ENCODE measurements at regions not wholly inside any gene's neighbourhood (a gene's known extent, or its start where the extent isn't known, plus 50 kb on each side); places are given as distances from the start of the nearest gene placed in this dataset.
"Not testable (repeated sequence)": the region's sequence is repeated elsewhere in the genome, so short reads cannot be mapped to it uniquely, and the experiment has no call there.

DNA sequence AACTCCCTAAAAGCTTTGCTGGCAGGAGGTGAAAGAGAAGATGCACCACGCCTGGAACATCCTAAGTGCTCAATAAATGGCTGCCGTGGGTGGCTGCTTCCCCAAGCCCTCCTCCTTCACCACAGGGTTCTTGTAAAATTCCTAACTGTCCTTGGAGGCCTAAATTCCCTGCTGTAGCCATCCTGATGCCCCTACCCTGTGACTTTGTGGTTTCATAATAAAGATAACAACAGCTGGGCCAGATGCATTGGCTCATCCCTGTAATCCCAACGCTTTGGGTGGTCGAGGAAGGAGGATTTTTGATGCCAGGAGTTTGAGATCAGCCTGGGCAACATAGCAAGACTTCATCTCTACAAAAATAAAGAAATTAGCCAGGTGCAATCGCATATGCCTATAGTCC lies 341.8 kb downstream of the ANKRD30A start:
- DNase-seq (ENCODE audit: low spot score): no peak
- intact Hi-C loops (cut with micrococcal nuclease): no loop called here
- Mint-ChIP-seq H3K36me3 (ENCODE audit: low read depth) (no peaks in the 10 kb centered on the region), H3K27ac (no peak overlapping the region), H3K4me1 (ENCODE audit: low read depth) (no peaks in the 10 kb centered on the region), H3K27me3 (ENCODE audit: low read depth) (no peaks in the 10 kb centered on the region), H3K9me3 (peaks cover 40% of the 10 kb centered on the region), H3K4me3 (ENCODE audit: low read depth) (no peak overlapping the region)

DNA sequence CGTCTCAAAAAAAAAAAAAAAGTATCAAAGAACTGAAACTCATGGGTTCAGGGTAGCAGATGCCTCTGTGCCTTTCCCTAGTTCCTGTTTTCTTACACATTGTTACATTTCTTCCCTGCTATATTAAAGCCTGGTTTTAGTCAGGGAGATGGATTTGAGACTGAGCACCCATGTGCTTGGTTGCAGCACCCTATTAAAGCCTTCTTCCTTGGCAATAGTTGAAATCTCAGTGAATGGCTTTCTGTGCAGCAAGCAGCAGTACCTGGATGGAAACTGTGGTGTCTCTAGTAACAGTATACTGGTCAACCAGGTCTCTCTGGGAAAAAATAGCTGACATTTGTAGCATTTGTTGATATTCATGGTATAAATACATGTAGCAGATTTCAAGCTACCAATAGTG lies 331.1 kb downstream of the ANKRD30A start:
- H3K27ac Mint-ChIP-seq: no peak overlapping the region
- intact Hi-C loops (cut with micrococcal nuclease): no loop called here
- no peak for DNase-seq (ENCODE audit: low spot score)
- no peak overlapping the region for H3K4me3 Mint-ChIP-seq (ENCODE audit: low read depth)
- no peaks in the 10 kb centered on the region for H3K27me3 Mint-ChIP-seq (ENCODE audit: low read depth)
- no peaks in the 10 kb centered on the region for H3K4me1 Mint-ChIP-seq (ENCODE audit: low read depth)
- peaks cover 28% of the 10 kb centered on the region for H3K9me3 Mint-ChIP-seq
- no peaks in the 10 kb centered on the region for H3K36me3 Mint-ChIP-seq (ENCODE audit: low read depth)

DNA sequence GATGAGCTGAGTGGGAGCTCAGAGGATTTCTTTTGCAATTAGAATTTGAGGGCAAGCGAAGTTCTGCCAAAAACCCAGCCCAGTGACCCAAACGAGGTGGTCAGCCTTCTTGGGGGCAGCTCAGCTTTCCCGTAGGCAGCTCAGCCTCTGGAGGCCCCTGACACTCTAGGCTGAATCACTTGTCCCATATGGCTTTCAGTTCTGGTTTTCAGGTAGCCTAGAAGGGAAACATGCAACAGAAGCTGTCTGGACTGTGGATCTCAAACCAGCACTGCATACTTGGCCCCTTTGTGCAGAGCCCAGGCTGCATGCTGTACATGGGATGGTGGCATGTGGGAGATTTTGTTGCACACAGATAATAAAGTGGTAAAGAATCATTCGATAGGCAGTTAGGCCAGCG lies 322.8 kb downstream of the ANKRD30A start:
- H3K9me3 Mint-ChIP-seq: peaks cover 32% of the 10 kb centered on the region
- no peaks in the 10 kb centered on the region for H3K36me3 Mint-ChIP-seq (ENCODE audit: low read depth)
- no peaks in the 10 kb centered on the region for H3K27me3 Mint-ChIP-seq (ENCODE audit: low read depth)
- H3K27ac Mint-ChIP-seq: no peak overlapping the region
- H3K4me1 Mint-ChIP-seq (ENCODE audit: low read depth): no peaks in the 10 kb centered on the region
- intact Hi-C loops (cut with micrococcal nuclease): no loop called here
- no peak for DNase-seq (ENCODE audit: low spot score)
- no peak overlapping the region for H3K4me3 Mint-ChIP-seq (ENCODE audit: low read depth)

- intact Hi-C loops (cut with micrococcal nuclease): no loop called here
- H3K27ac Mint-ChIP-seq: no peak overlapping the region
These were observed 317.5 kb downstream of the ANKRD30A start for GRCh38 chr10:37442882-37443281.

GRCh38 chr10:37441224-37441623 lies 315.8 kb downstream of the ANKRD30A start:
- H3K27ac Mint-ChIP-seq; H3K27me3 Mint-ChIP-seq (ENCODE audit: low read depth); DNase-seq (ENCODE audit: low spot score); H3K36me3 Mint-ChIP-seq (ENCODE audit: low read depth); intact Hi-C loops (cut with micrococcal nuclease); H3K4me1 Mint-ChIP-seq (ENCODE audit: low read depth); H3K4me3 Mint-ChIP-seq (ENCODE audit: low read depth): not testable (repeated sequence)
- peaks cover 37% of the 10 kb centered on the region for H3K9me3 Mint-ChIP-seq

More at GRCh38 chr10:37442882-37443281, 317.5 kb downstream of the ANKRD30A start:
- Mint-ChIP-seq H3K4me1 (ENCODE audit: low read depth) (no peaks in the 10 kb centered on the region), H3K27me3 (ENCODE audit: low read depth) (no peaks in the 10 kb centered on the region), H3K4me3 (ENCODE audit: low read depth) (no peak overlapping the region), H3K36me3 (ENCODE audit: low read depth) (no peaks in the 10 kb centered on the region), H3K9me3 (peaks cover 37% of the 10 kb centered on the region)
- no peak for DNase-seq (ENCODE audit: low spot score)

- Mint-ChIP-seq H3K27ac (no peak overlapping the region), H3K4me1 (ENCODE audit: low read depth) (no peaks in the 10 kb centered on the region), H3K4me3 (ENCODE audit: low read depth) (no peak overlapping the region), H3K27me3 (ENCODE audit: low read depth) (no peaks in the 10 kb centered on the region), H3K36me3 (ENCODE audit: low read depth) (no peaks in the 10 kb centered on the region), H3K9me3 (peaks cover 31% of the 10 kb centered on the region)
- no peak for DNase-seq (ENCODE audit: low spot score)
- intact Hi-C loops (cut with micrococcal nuclease): no loop called here
These were observed 314.4 kb downstream of the ANKRD30A start for GRCh38 chr10:37439826-37440225.

- no peak overlapping the region for H3K27ac Mint-ChIP-seq
These were observed 311.0 kb downstream of the ANKRD30A start for GRCh38 chr10:37436357-37436756.

GRCh38 chr10:37434091-37434490 lies 308.7 kb downstream of the ANKRD30A start:
- no peaks in the 10 kb centered on the region for H3K27me3 Mint-ChIP-seq (ENCODE audit: low read depth)
- no peak for DNase-seq (ENCODE audit: low spot score)
- peaks cover 19% of the 10 kb centered on the region for H3K9me3 Mint-ChIP-seq
- no peaks in the 10 kb centered on the region for H3K36me3 Mint-ChIP-seq (ENCODE audit: low read depth)
- H3K4me1 Mint-ChIP-seq (ENCODE audit: low read depth): no peaks in the 10 kb centered on the region
- intact Hi-C loops (cut with micrococcal nuclease): no loop called here
- no peak overlapping the region for H3K4me3 Mint-ChIP-seq (ENCODE audit: low read depth)
- no peak overlapping the region for H3K27ac Mint-ChIP-seq

More at GRCh38 chr10:37436357-37436756, 311.0 kb downstream of the ANKRD30A start:
- intact Hi-C loops (cut with micrococcal nuclease): no loop called here
- H3K36me3 Mint-ChIP-seq (ENCODE audit: low read depth): no peaks in the 10 kb centered on the region
- DNase-seq (ENCODE audit: low spot score): no peak
- no peak overlapping the region for H3K4me3 Mint-ChIP-seq (ENCODE audit: low read depth)
- no peaks in the 10 kb centered on the region for H3K4me1 Mint-ChIP-seq (ENCODE audit: low read depth)
- no peaks in the 10 kb centered on the region for H3K27me3 Mint-ChIP-seq (ENCODE audit: low read depth)
- peaks cover 31% of the 10 kb centered on the region for H3K9me3 Mint-ChIP-seq
